Stimulated activated CD8-positive, alpha-beta memory T cell treated with anti-CD3 and anti-CD28 coated beads, Interleukin-7, amount 100 ng/mL, for 1 hour (primary cell): ENCODE measurements at regions not wholly inside any gene's neighbourhood (a gene's known extent, or its start where the extent isn't known, plus 50 kb on each side); places are given as distances from the start of the nearest gene placed in this dataset.
"Not testable (repeated sequence)": the region's sequence is repeated elsewhere in the genome, so short reads cannot be mapped to it uniquely, and the experiment has no call there.

Source experiments
- DNase-seq, 2 donors: peaks; one replicate each; pipeline ENCODE4 v3.0.0-alpha.2; 2020; ENCODE audit warnings: low read depth in 2 of 2

- DNase-seq: not testable (repeated sequence)
These were observed 200.8 kb downstream of the USP22 start for GRCh38 chr17:20842012-20842411.

GRCh38 chr17:20843261-20843660 is 199.6 kb downstream of the USP22 start:
- not testable (repeated sequence) for DNase-seq

GRCh38 chr17:20843799-20844553 is 198.8 kb downstream of the USP22 start:
- peak in 1 of 2 donors; percentile 11 for DNase-seq

GRCh38 chr17:20848869-20849443 is 193.9 kb downstream of the USP22 start:
- DNase-seq: not testable (repeated sequence)

- not testable (repeated sequence) for DNase-seq
These were observed 191.1 kb downstream of the USP22 start for GRCh38 chr17:20851591-20852238.

- no peak for DNase-seq
These were observed 190.4 kb downstream of the USP22 start for GRCh38 chr17:20852239-20852989.

GRCh38 chr17:20852990-20853370 is 189.8 kb downstream of the USP22 start:
- no peak for DNase-seq

- DNase-seq: not testable (repeated sequence)
These were observed 186.8 kb downstream of the USP22 start for GRCh38 chr17:20855910-20856470.

- not testable (repeated sequence) for DNase-seq
These were observed 176.2 kb downstream of the USP22 start for GRCh38 chr17:20866444-20867209.

GRCh38 chr17:20867436-20867937 is 175.3 kb downstream of the USP22 start:
- DNase-seq: not testable (repeated sequence)

GRCh38 chr17:20867938-20868661 is 174.7 kb downstream of the USP22 start:
- not testable (repeated sequence) for DNase-seq

GRCh38 chr17:20868662-20869007 is 174.2 kb downstream of the USP22 start:
- not testable (repeated sequence) for DNase-seq

- not testable (repeated sequence) for DNase-seq
These were observed 169.6 kb downstream of the USP22 start for GRCh38 chr17:20873173-20873572.

- not testable (repeated sequence) for DNase-seq
These were observed 169.0 kb downstream of the USP22 start for GRCh38 chr17:20873688-20874328.

- not testable (repeated sequence) for DNase-seq
These were observed 165.4 kb downstream of the USP22 start for GRCh38 chr17:20877384-20877783.

- DNase-seq: no peak
These were observed 152.5 kb downstream of the USP22 start for GRCh38 chr17:20890338-20890737.

- not testable (repeated sequence) for DNase-seq
These were observed 147.4 kb downstream of the USP22 start for GRCh38 chr17:20895426-20895825.

GRCh38 chr17:20896153-20896649 is 146.6 kb downstream of the USP22 start:
- no peak for DNase-seq

- DNase-seq: not testable (repeated sequence)
These were observed 144.1 kb downstream of the USP22 start for GRCh38 chr17:20898726-20899125.
